ENCODE measurements at regions not wholly inside any gene's neighbourhood (a gene's known extent, or its start where the extent isn't known, plus 50 kb on each side); places are given as distances from the start of the nearest gene placed in this dataset.

- no peak for DNase-seq
These were observed 170.8 kb upstream of the SOX1 start for GRCh38 chr13:111895896-111896821.

GRCh38 chr13:111897178-111897845 lies 169.6 kb upstream of the SOX1 start:
- DNase-seq = no peak

GRCh38 chr13:111897846-111898215 lies 169.1 kb upstream of the SOX1 start:
- DNase-seq = no peak

GRCh38 chr13:111898956-111899713 lies 167.8 kb upstream of the SOX1 start:
- DNase-seq = no peak

- DNase-seq = no peak
These were observed 167.1 kb upstream of the SOX1 start for GRCh38 chr13:111899714-111900389.

- no peak for DNase-seq
These were observed 166.4 kb upstream of the SOX1 start for GRCh38 chr13:111900390-111901131.

- no peak for DNase-seq
These were observed 165.6 kb upstream of the SOX1 start for GRCh38 chr13:111901267-111901915.

GRCh38 chr13:111902726-111903125 lies 164.2 kb upstream of the SOX1 start:
- no peak for DNase-seq

GRCh38 chr13:111903143-111903542 lies 163.8 kb upstream of the SOX1 start:
- no peak for DNase-seq

- no peak for DNase-seq
These were observed 162.8 kb upstream of the SOX1 start for GRCh38 chr13:111904166-111904565.

- DNase-seq = no peak
These were observed 162.0 kb upstream of the SOX1 start for GRCh38 chr13:111904701-111905608.

- DNase-seq = no peak
These were observed 161.4 kb upstream of the SOX1 start for GRCh38 chr13:111905609-111905945.

- DNase-seq = no peak
These were observed 160.6 kb upstream of the SOX1 start for GRCh38 chr13:111906306-111906705.

GRCh38 chr13:111906816-111907215 lies 160.1 kb upstream of the SOX1 start:
- no peak for DNase-seq

GRCh38 chr13:111907341-111907880 lies 159.5 kb upstream of the SOX1 start:
- DNase-seq = no peak

- no peak for DNase-seq
These were observed 158.6 kb upstream of the SOX1 start for GRCh38 chr13:111908361-111908760.

- DNase-seq = no peak
These were observed 158.0 kb upstream of the SOX1 start for GRCh38 chr13:111908981-111909380.

GRCh38 chr13:111909501-111909900 lies 157.4 kb upstream of the SOX1 start:
- no peak for DNase-seq

- no peak for DNase-seq
These were observed 156.8 kb upstream of the SOX1 start for GRCh38 chr13:111909971-111910671.

Measured in NCI-H524 (cell line).